ENCODE measurements at regions not wholly inside any gene's neighbourhood (a gene's known extent, or its start where the extent isn't known, plus 50 kb on each side); places are given as distances from the start of the nearest gene placed in this dataset.

GRCh38 chr20:40890181-40890580 is 138.4 kb upstream of the TOP1 start:
- TF ChIP-seq POLR2AphosphoS5 (IDR thresholded peaks at IDR 0.05; ENCODE audit: low read depth, low read length) (no peak), TAF1 (IDR thresholded peaks at IDR 0.05; ENCODE audit: low read depth, low read length) (no peak)
